ENCODE measurements at regions not wholly inside any gene's neighbourhood (a gene's known extent, or its start where the extent isn't known, plus 50 kb on each side); places are given as distances from the start of the nearest gene placed in this dataset.
A peak's percentile ranks its signal among the peaks of the same experiment; 100 is the strongest.

DNA sequence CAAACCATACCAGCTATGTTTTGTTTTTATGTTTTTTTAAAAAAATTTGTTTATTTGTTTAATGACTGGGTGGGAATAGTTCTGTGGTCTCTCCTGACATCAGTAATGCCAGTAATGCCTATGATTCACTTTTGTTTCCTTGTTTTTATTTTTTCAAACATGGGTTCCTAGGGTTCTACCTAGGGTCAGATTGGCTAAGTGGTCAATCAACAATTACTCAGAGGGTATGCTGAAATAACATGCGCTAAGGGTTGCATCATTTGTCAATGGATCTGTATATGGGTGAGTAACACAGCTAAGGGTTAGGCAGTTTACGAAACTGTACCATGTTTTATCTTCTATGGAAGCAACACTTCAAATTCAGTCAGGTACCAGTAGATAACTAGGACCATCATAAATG is 583.8 kb upstream of the GJE1 start:
- no peak overlapping the region for H3K27ac ChIP-seq (ENCODE audit: low read depth, low read length, poor library complexity, severe bottlenecking)
- H3K9me3 ChIP-seq (ENCODE audit: low read depth, low read length, poor library complexity, severe bottlenecking) = peaks cover 29% of the 10 kb centered on the region
- CTCF ChIA-PET = no interaction called here
- intact Hi-C loops (cut with micrococcal nuclease; ENCODE audit: unreplicated experiment) = no loop called here
- no TSS peak for BruUV-seq (replicated peaks)
- H3K4me3 ChIP-seq (ENCODE audit: low read depth, low read length, poor library complexity, severe bottlenecking) = no peak overlapping the region
- no peaks in the 10 kb centered on the region for H3K4me1 ChIP-seq (ENCODE audit: insufficient read depth, low read length, poor library complexity, severe bottlenecking)
- no peaks in the 10 kb centered on the region for H3K36me3 ChIP-seq (ENCODE audit: insufficient read depth, low read length, poor library complexity, severe bottlenecking)
- no peak for DNase-seq (ENCODE audit: low spot score)
- H3K27me3 ChIP-seq (replicated peaks; ENCODE audit: insufficient read depth, low read depth, low read length, poor library complexity) = no peaks in the 10 kb centered on the region
- POLR2A ChIA-PET (ENCODE audit: low non-redundant PET) = no interaction called here
- TF ChIP-seq, protein P1, sequence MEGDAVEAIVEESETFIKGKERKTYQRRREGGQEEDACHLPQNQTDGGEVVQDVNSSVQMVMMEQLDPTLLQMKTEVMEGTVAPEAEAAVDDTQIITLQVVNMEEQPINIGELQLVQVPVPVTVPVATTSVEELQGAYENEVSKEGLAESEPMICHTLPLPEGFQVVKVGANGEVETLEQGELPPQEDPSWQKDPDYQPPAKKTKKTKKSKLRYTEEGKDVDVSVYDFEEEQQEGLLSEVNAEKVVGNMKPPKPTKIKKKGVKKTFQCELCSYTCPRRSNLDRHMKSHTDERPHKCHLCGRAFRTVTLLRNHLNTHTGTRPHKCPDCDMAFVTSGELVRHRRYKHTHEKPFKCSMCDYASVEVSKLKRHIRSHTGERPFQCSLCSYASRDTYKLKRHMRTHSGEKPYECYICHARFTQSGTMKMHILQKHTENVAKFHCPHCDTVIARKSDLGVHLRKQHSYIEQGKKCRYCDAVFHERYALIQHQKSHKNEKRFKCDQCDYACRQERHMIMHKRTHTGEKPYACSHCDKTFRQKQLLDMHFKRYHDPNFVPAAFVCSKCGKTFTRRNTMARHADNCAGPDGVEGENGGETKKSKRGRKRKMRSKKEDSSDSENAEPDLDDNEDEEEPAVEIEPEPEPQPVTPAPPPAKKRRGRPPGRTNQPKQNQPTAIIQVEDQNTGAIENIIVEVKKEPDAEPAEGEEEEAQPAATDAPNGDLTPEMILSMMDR (conservative IDR thresholded peaks at IDR 0.05; ENCODE audit: low read depth, low read length) = no peak
- TF ChIP-seq EZH2 (IDR thresholded peaks at IDR 0.05; ENCODE audit: borderline replicate concordance, low read depth, low read length, poor library complexity, severe bottlenecking) = no peak

DNA sequence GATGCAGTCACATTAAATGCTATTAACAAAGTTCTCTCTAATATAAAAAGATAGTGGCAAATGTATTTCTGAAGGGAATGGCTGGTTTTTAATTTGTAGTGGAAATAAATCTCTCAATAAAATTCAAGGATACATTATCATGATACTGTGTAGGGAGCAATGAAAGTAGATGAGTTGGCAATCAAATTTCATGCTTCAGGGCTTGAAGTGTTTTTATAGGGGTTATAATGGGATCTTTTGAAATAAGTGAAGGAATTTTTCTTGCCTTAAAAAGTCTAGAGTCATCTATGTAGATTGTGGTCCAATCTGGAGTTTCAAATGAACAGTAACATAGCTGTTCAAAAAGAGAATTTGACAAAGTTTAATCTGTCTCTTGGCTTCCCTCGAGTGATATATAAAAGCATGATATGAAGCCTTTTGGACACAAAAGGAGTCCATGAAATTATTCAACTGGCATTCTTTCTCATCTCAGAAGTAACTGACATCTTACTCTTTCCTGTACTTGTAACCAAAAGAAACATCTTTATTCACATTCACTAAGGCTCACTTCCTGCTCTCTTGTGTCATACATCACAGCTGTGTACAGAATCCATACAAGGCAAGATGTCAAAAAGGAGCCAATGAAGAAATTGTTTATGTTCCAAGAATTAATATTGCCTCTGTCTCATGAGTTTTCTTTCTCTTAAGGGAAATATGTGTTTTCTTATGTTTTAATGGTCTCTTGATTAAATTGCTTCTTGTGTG is 591.0 kb upstream of the GJE1 start:
- no TSS peak for BruUV-seq (replicated peaks)
- H3K27me3 ChIP-seq (replicated peaks; ENCODE audit: insufficient read depth, low read depth, low read length, poor library complexity) = no peaks in the 10 kb centered on the region
- TF ChIP-seq EZH2 (IDR thresholded peaks at IDR 0.05; ENCODE audit: borderline replicate concordance, low read depth, low read length, poor library complexity, severe bottlenecking) = no peak
- TF ChIP-seq, protein P1 (conservative IDR thresholded peaks at IDR 0.05; ENCODE audit: low read depth, low read length) = no peak
- intact Hi-C loops (cut with micrococcal nuclease; ENCODE audit: unreplicated experiment) = no loop called here
- no peak overlapping the region for H3K4me3 ChIP-seq (ENCODE audit: low read depth, low read length, poor library complexity, severe bottlenecking)
- ChIA-PET POLR2A (ENCODE audit: low non-redundant PET) (no interaction called here), CTCF (no interaction called here)
- H3K36me3 ChIP-seq (ENCODE audit: insufficient read depth, low read length, poor library complexity, severe bottlenecking) = no peaks in the 10 kb centered on the region
- peaks cover 8% of the 10 kb centered on the region for H3K4me1 ChIP-seq (ENCODE audit: insufficient read depth, low read length, poor library complexity, severe bottlenecking)
- H3K9me3 ChIP-seq (ENCODE audit: low read depth, low read length, poor library complexity, severe bottlenecking) = peaks cover 2% of the 10 kb centered on the region
- peak overlapping the region; percentile 59 for H3K27ac ChIP-seq (ENCODE audit: low read depth, low read length, poor library complexity, severe bottlenecking)
- peak; percentile 61 for DNase-seq (ENCODE audit: low spot score)

DNA sequence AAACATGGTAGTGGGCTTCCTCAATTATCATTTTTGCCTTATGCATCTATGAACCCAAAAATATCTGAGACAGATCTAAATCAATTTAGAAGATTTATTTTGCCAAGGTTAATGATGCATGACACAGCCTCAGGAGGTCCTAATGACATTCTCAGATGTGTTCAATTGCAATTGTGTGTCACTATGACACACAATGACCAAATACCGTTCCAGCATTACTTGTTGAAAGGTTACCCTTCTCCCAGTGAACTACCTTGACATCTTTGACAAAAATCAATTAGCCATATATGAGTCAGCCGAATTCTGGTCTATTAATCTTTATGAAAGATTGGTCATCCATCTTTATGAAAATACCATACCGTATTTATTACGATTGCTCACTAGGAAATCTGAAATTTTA is 592.5 kb upstream of the GJE1 start:
- Histone ChIP-seq H3K36me3 (ENCODE audit: insufficient read depth, low read length, poor library complexity, severe bottlenecking) (no peaks in the 10 kb centered on the region), H3K27me3 (replicated peaks; ENCODE audit: insufficient read depth, low read depth, low read length, poor library complexity) (no peaks in the 10 kb centered on the region), H3K4me3 (ENCODE audit: low read depth, low read length, poor library complexity, severe bottlenecking) (no peak overlapping the region), H3K27ac (ENCODE audit: low read depth, low read length, poor library complexity, severe bottlenecking) (no peak overlapping the region), H3K4me1 (ENCODE audit: insufficient read depth, low read length, poor library complexity, severe bottlenecking) (peaks cover 8% of the 10 kb centered on the region), H3K9me3 (ENCODE audit: low read depth, low read length, poor library complexity, severe bottlenecking) (no peaks in the 10 kb centered on the region)
- no peak for DNase-seq (ENCODE audit: low spot score)
- ChIA-PET CTCF (no interaction called here), POLR2A (ENCODE audit: low non-redundant PET) (no interaction called here)
- no TSS peak for BruUV-seq (replicated peaks)
- TF ChIP-seq, protein P1 (conservative IDR thresholded peaks at IDR 0.05; ENCODE audit: low read depth, low read length) = no peak
- no peak for TF ChIP-seq EZH2 (IDR thresholded peaks at IDR 0.05; ENCODE audit: borderline replicate concordance, low read depth, low read length, poor library complexity, severe bottlenecking)
- intact Hi-C loops (cut with micrococcal nuclease; ENCODE audit: unreplicated experiment) = no loop called here

All from A673 (cell line).